Karpas-422 (cell line): ENCODE measurements at regions not wholly inside any gene's neighbourhood (a gene's known extent, or its start where the extent isn't known, plus 50 kb on each side); places are given as distances from the start of the nearest gene placed in this dataset.

Experiments
- DNase-seq: peaks from one replicate; pipeline ENCODE4 v3.0.0-alpha.2; 2015
- H2AFZ ChIP-seq: fragments of 200-600 bp; sonication (generic); 2 replicates; pipeline ENCODE4 v1.6.1; 2014; ENCODE audit warnings: antibody characterized with exemption, low read length, mixed read lengths
- H3K27ac ChIP-seq: fragments of 200-600 bp; sonication (generic); 2 replicates; pipeline ENCODE4 v1.5.1; 2014; ENCODE audit warnings: mild to moderate bottlenecking, low read length, moderate library complexity
- H3K27me3 ChIP-seq: fragments of 200-600 bp; sonication (generic); 2 replicates; pipeline ENCODE4 v1.6.1; 2014; ENCODE audit warnings: low read length, mixed read lengths
- H3K36me3 ChIP-seq: fragments of 200-600 bp; sonication (generic); 2 replicates; pipeline ENCODE4 v1.6.1; 2014; ENCODE audit warnings: low read length, mixed read lengths; ENCODE audit not compliant: insufficient read depth
- H3K4me1 ChIP-seq: fragments of 200-600 bp; sonication (generic); 2 replicates; pipeline ENCODE4 v1.6.1; 2014; ENCODE audit warnings: mild to moderate bottlenecking, low read length, mixed read lengths
- H3K4me2 ChIP-seq: fragments of 200-600 bp; sonication (generic); 2 replicates; pipeline ENCODE4 v1.6.1; 2014; ENCODE audit warnings: low read length, low read depth, mild to moderate bottlenecking; ENCODE audit not compliant: poor library complexity, severe bottlenecking
- H3K4me3 ChIP-seq: fragments of 200-600 bp; sonication (generic); 2 replicates; pipeline ENCODE4 v1.5.1; 2014; ENCODE audit warnings: mild to moderate bottlenecking, antibody characterized with exemption, low read length, mixed read lengths
- H3K79me2 ChIP-seq: fragments of 200-600 bp; sonication (generic); 2 replicates; pipeline ENCODE4 v1.6.1; 2014; ENCODE audit warnings: mild to moderate bottlenecking, low read length, mixed read lengths
- H3K9ac ChIP-seq: fragments of 200-600 bp; sonication (generic); 2 replicates; pipeline ENCODE4 v1.6.0; 2014; ENCODE audit warnings: low read length
- H3K9me2 ChIP-seq: fragments of 200-600 bp; sonication (generic), shearing (Covaris generic); replicated peaks from 2 replicates; pipeline ENCODE4 v1.6.0; 2014; ENCODE audit warnings: mild to moderate bottlenecking, low read length, moderate library complexity; ENCODE audit not compliant: insufficient read depth
- H3K9me3 ChIP-seq: fragments of 300-700, 200-600 bp; sonication (generic); 2 replicates; pipeline ENCODE4 v1.6.1; 2014; ENCODE audit warnings: low read length, mixed read lengths
- H4K20me1 ChIP-seq: fragments of 200-600 bp; sonication (generic); 2 replicates; pipeline ENCODE4 v1.6.1; 2014; ENCODE audit warnings: mild to moderate bottlenecking, antibody characterized with exemption, low read length, low read depth; ENCODE audit not compliant: insufficient read depth

GRCh38 chr10:64089648-64090047 lies 568.4 kb downstream of the REEP3 start:
- Histone ChIP-seq H3K4me1 (no peaks in the 10 kb centered on the region), H3K27me3 (no peaks in the 10 kb centered on the region), H3K4me3 (no peak overlapping the region), H3K36me3 (no peaks in the 10 kb centered on the region), H3K4me2 (no peak overlapping the region), H3K9me2 (no peaks in the 10 kb centered on the region), H3K27ac (no peak overlapping the region), H3K9me3 (no peaks in the 10 kb centered on the region), H3K79me2 (no peaks in the 10 kb centered on the region), H4K20me1 (no peaks in the 10 kb centered on the region), H2AFZ (no peak overlapping the region), H3K9ac (no peak overlapping the region)
- DNase-seq, result no peak

- DNase-seq, result no peak
- Histone ChIP-seq H2AFZ (no peak overlapping the region), H3K9me2 (no peaks in the 10 kb centered on the region), H3K9ac (no peak overlapping the region), H3K36me3 (no peaks in the 10 kb centered on the region), H3K4me1 (no peaks in the 10 kb centered on the region), H3K4me2 (no peak overlapping the region), H3K27ac (no peak overlapping the region), H3K9me3 (no peaks in the 10 kb centered on the region), H3K79me2 (no peaks in the 10 kb centered on the region), H4K20me1 (no peaks in the 10 kb centered on the region), H3K4me3 (no peak overlapping the region), H3K27me3 (no peaks in the 10 kb centered on the region)
Observed at GRCh38 chr10:64090865-64091264, 569.7 kb downstream of the REEP3 start.

- peak; percentile 68 for DNase-seq
Observed at GRCh38 chr10:64091897-64092296, 570.7 kb downstream of the REEP3 start.

GRCh38 chr10:64093304-64093703 lies 572.1 kb downstream of the REEP3 start:
- Histone ChIP-seq H3K36me3 (no peaks in the 10 kb centered on the region), H4K20me1 (no peaks in the 10 kb centered on the region), H2AFZ (no peak overlapping the region), H3K27ac (no peak overlapping the region), H3K4me3 (no peak overlapping the region), H3K9ac (no peak overlapping the region), H3K9me2 (no peaks in the 10 kb centered on the region), H3K27me3 (no peaks in the 10 kb centered on the region), H3K4me2 (no peak overlapping the region), H3K79me2 (no peaks in the 10 kb centered on the region), H3K9me3 (no peaks in the 10 kb centered on the region), H3K4me1 (no peaks in the 10 kb centered on the region)
- DNase-seq, result no peak

More at GRCh38 chr10:64091897-64092296, 570.7 kb downstream of the REEP3 start:
- Histone ChIP-seq H3K4me3 (no peak overlapping the region), H3K9me3 (no peaks in the 10 kb centered on the region), H3K36me3 (no peaks in the 10 kb centered on the region), H2AFZ (no peak overlapping the region), H3K9ac (no peak overlapping the region), H3K4me2 (no peak overlapping the region), H3K9me2 (no peaks in the 10 kb centered on the region), H3K27ac (no peak overlapping the region), H3K27me3 (no peaks in the 10 kb centered on the region), H3K4me1 (no peaks in the 10 kb centered on the region), H4K20me1 (no peaks in the 10 kb centered on the region), H3K79me2 (no peaks in the 10 kb centered on the region)

- H3K9me3 ChIP-seq, result no peaks in the 10 kb centered on the region
- H3K79me2 ChIP-seq, result no peaks in the 10 kb centered on the region
- no peak overlapping the region for H3K4me2 ChIP-seq
- H3K4me1 ChIP-seq, result no peaks in the 10 kb centered on the region
- no peaks in the 10 kb centered on the region for H3K9me2 ChIP-seq
- no peak for DNase-seq
- H2AFZ ChIP-seq, result no peak overlapping the region
- H3K4me3 ChIP-seq, result no peak overlapping the region
- no peaks in the 10 kb centered on the region for H3K27me3 ChIP-seq
- H3K36me3 ChIP-seq, result no peaks in the 10 kb centered on the region
- no peak overlapping the region for H3K9ac ChIP-seq
- no peak overlapping the region for H3K27ac ChIP-seq
- H4K20me1 ChIP-seq, result no peaks in the 10 kb centered on the region
Observed at GRCh38 chr10:64093946-64094535, 572.8 kb downstream of the REEP3 start.

- no peaks in the 10 kb centered on the region for H3K79me2 ChIP-seq
- DNase-seq, result no peak
- H3K9ac ChIP-seq, result no peak overlapping the region
- H3K9me2 ChIP-seq, result no peaks in the 10 kb centered on the region
- no peaks in the 10 kb centered on the region for H3K27me3 ChIP-seq
- H3K9me3 ChIP-seq, result no peaks in the 10 kb centered on the region
- H3K36me3 ChIP-seq, result no peaks in the 10 kb centered on the region
- no peak overlapping the region for H3K4me3 ChIP-seq
- no peak overlapping the region for H3K27ac ChIP-seq
- no peak overlapping the region for H3K4me2 ChIP-seq
- H3K4me1 ChIP-seq, result no peaks in the 10 kb centered on the region
- no peaks in the 10 kb centered on the region for H4K20me1 ChIP-seq
- no peak overlapping the region for H2AFZ ChIP-seq
Observed at GRCh38 chr10:64096941-64097340, 575.7 kb downstream of the REEP3 start.

GRCh38 chr10:64097391-64098122 lies 576.4 kb downstream of the REEP3 start:
- H3K9me3 ChIP-seq, result no peaks in the 10 kb centered on the region
- H3K36me3 ChIP-seq, result no peaks in the 10 kb centered on the region
- H3K4me2 ChIP-seq, result no peak overlapping the region
- H3K79me2 ChIP-seq, result no peaks in the 10 kb centered on the region
- no peak overlapping the region for H2AFZ ChIP-seq
- H4K20me1 ChIP-seq, result no peaks in the 10 kb centered on the region
- H3K27ac ChIP-seq, result no peak overlapping the region
- H3K4me3 ChIP-seq, result no peak overlapping the region
- no peaks in the 10 kb centered on the region for H3K9me2 ChIP-seq
- H3K9ac ChIP-seq, result no peak overlapping the region
- no peak for DNase-seq
- H3K27me3 ChIP-seq, result no peaks in the 10 kb centered on the region
- H3K4me1 ChIP-seq, result no peaks in the 10 kb centered on the region

GRCh38 chr10:64098994-64099393 lies 577.8 kb downstream of the REEP3 start:
- H3K4me2 ChIP-seq, result no peak overlapping the region
- no peak overlapping the region for H2AFZ ChIP-seq
- no peaks in the 10 kb centered on the region for H3K9me3 ChIP-seq
- H3K4me1 ChIP-seq, result no peaks in the 10 kb centered on the region
- H4K20me1 ChIP-seq, result no peaks in the 10 kb centered on the region
- no peaks in the 10 kb centered on the region for H3K36me3 ChIP-seq
- no peaks in the 10 kb centered on the region for H3K27me3 ChIP-seq
- H3K4me3 ChIP-seq, result no peak overlapping the region
- no peak overlapping the region for H3K9ac ChIP-seq
- DNase-seq, result no peak
- H3K9me2 ChIP-seq, result no peaks in the 10 kb centered on the region
- no peaks in the 10 kb centered on the region for H3K79me2 ChIP-seq
- H3K27ac ChIP-seq, result no peak overlapping the region
